GM19395 (cell line): ENCODE measurements at regions not wholly inside any gene's neighbourhood (a gene's known extent, or its start where the extent isn't known, plus 50 kb on each side); places are given as distances from the start of the nearest gene placed in this dataset.
"Not testable (repeated sequence)": the region's sequence is repeated elsewhere in the genome, so short reads cannot be mapped to it uniquely, and the experiment has no call there.

Experiments
- ATAC-seq: cut with Tn5 transposase; IDR thresholded peaks from one replicate; pipeline ENCODE4 v1.9.1; 2021; ENCODE audit warnings: mild to moderate bottlenecking, moderate library complexity; ENCODE audit not compliant: unreplicated experiment

DNA sequence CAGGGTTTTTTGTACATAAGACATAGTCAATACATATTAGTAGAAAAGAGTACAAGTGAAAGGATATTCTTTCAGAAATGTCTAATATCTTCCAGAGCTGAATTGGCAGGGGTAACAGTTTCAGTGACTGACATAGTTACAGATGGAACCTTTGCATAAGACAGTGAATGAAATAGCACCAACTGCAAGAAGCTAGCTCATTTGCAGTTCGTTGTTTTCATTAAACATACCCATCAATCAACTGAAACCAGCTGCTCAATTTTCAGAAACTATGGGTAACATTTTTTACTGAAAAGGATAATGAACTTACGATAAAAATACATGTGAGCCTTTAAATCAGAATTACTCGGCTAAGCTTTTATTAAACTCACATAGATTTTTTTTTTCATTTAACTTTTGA, 93.9 kb upstream of the EPHA3 start:
- no peak for ATAC-seq

- ATAC-seq = no peak
Measured at GRCh38 chr3:89017531-89017930, 89.9 kb upstream of the EPHA3 start.

- no peak for ATAC-seq
Measured at GRCh38 chr3:89025185-89025584, 82.2 kb upstream of the EPHA3 start.

GRCh38 chr3:89032346-89033013, 74.9 kb upstream of the EPHA3 start:
- no peak for ATAC-seq

DNA sequence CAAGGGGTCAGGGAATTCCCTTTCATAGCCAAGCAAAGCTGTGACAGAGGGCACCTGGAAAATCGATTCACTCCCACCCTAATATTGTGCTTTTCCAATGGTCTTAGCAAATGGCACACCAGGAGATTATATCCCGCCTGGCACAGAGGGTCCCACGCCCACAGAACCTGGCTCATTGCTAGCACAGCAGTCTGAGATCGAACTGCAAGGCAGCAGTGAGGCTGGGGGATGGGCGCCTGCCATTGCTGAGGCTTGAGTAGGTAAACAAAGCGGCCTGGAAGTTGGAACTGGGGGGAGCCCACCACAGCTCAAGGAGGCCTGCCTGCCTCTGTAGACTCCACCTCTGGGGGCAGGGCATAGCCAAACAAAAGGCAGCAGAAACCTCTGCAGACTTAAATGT, 72.7 kb upstream of the EPHA3 start:
- not testable (repeated sequence) for ATAC-seq

DNA sequence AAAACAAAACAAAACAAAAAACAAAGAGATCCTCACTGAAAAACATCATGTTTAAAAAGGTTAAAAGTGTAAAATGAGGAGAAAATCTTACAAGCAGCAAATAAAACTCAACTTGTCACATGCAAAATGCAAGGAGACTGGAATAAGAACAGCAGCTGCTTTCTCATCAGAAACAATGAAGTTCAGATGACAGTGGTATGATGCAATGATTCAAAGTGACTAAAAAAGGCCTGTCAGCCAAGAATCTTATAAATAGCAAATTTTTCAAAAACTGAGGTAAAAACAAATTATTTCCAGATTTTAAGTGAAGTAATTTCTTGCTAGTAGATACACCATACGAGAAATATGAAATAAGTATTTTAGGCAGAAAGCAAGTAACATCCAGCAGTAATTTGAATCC, 68.6 kb upstream of the EPHA3 start:
- ATAC-seq = no peak

DNA sequence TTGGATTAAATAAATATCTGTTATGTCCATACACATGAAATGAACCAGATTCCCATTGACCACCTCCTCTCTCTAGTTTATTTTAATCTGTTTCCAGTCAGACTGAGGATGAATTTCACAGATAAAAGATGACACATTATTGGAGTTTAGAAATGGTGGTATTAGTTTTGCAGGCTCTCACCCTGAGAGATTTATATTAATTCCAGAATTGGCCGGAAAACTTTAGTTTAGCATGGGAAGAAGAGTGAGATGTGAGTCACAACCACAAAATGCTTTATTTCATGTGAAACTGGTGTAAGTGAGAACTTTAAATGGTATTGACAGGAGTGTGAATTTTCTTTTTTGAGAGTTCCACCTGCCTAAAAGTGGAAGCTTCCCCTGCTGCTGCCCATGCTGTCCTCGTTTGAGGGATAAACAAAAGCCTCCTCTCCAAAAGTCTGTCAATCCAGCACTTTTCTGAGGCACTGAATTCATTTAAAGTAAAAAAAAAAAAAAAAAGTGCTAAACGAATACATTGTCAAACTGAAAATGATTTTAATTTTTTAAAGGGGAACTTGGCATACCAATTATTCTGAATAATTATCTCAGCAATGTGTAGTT, 65.1 kb upstream of the EPHA3 start:
- no peak for ATAC-seq

- ATAC-seq = no peak
Measured at GRCh38 chr3:89043406-89043932, 64.0 kb upstream of the EPHA3 start.

GRCh38 chr3:89046661-89047060, 60.8 kb upstream of the EPHA3 start:
- ATAC-seq = no peak

GRCh38 chr3:89049119-89049518, 58.3 kb upstream of the EPHA3 start:
- ATAC-seq = no peak

DNA sequence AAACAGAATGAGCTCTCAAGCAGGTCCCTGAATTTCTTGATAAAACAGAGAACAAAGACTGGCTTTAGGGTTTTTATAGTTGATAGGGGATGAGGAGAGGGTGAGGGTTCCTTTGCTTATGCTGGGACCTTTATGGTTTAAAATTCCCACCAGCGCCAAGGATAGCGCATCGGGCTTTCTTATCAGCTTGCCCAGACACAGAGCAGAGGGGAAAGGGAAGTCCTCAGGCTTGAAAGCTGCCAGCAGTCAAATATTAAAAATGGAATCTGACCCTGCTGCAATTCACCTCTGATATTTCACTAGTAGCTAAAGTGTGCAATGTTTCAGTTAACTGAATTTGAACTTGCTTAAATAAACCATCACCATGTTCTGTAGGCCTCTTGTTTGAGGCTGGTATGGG, 55.0 kb upstream of the EPHA3 start:
- no peak for ATAC-seq

DNA sequence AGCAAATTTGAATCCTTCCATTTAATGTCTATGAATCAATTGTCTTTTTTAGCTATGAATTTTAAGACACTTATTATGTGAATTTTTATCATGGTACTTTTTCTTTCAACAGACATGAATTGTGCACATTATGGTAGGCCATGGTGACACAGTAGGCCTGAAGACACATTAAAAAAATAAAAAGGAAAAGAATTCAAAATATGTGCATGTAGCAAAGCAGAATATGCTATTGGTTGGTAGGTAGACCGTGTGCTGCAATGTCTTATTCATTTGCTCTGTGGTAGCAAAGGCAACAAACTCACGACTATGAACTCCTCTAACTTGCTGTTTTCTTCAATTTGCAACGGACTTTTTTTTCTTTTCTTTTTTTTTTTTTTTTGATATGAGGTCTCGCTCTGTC, 50.0 kb upstream of the EPHA3 start:
- no peak for ATAC-seq
